Liver (tissue), 8 donors: ENCODE measurements at regions not wholly inside any gene's neighbourhood (a gene's known extent, or its start where the extent isn't known, plus 50 kb on each side); places are given as distances from the start of the nearest gene placed in this dataset.

Experiments used
- DNase-seq: peaks from one replicate; pipeline ENCODE4 v3.0.0-alpha.2; 2017; ENCODE audit warnings: low spot score
- H3K27ac ChIP-seq, 2 donors: one replicate each; pipeline ENCODE4 v1.7.0; 2013; ENCODE audit warnings: inconsistent platforms in 2 of 2, low read length in 2 of 2, control low read depth in 1 of 2, low read depth in 1 of 2, mild to moderate bottlenecking in 1 of 2
- H3K27me3 ChIP-seq, 4 donors: one replicate each; pipeline versions ENCODE4 v1.6.1 to v1.7.0; 2013; ENCODE audit warnings: low read length in 3 of 4, inconsistent platforms in 1 of 4, mild to moderate bottlenecking in 1 of 4, moderate library complexity in 1 of 4; ENCODE audit not compliant: control insufficient read depth in 4 of 4, insufficient read depth in 4 of 4
- H3K36me3 ChIP-seq, 4 donors: one replicate each; pipeline versions ENCODE4 v1.6.1 to v1.7.0; 2013; ENCODE audit warnings: low read length in 3 of 4, mild to moderate bottlenecking in 3 of 4, low read depth in 1 of 4, moderate library complexity in 1 of 4; ENCODE audit not compliant: control insufficient read depth in 4 of 4, insufficient read depth in 3 of 4
- H3K4me1 ChIP-seq, 4 donors: one replicate each; pipeline versions ENCODE4 v1.6.1 to v1.7.0; 2013; ENCODE audit warnings: low read length in 3 of 4, mild to moderate bottlenecking in 3 of 4, moderate library complexity in 1 of 4; ENCODE audit not compliant: control insufficient read depth in 4 of 4, insufficient read depth in 4 of 4
- H3K4me3 ChIP-seq, 3 donors: one replicate each; pipeline versions ENCODE4 v1.6.1 to v1.7.0; 2013; ENCODE audit warnings: low read length in 3 of 3, control low read depth in 1 of 3, low read depth in 1 of 3, mild to moderate bottlenecking in 1 of 3
- H3K9ac ChIP-seq, 2 donors: one replicate each; pipeline ENCODE4 v1.7.0; 2013; ENCODE audit warnings: low read length in 2 of 2, mild to moderate bottlenecking in 2 of 2, moderate library complexity in 2 of 2, control low read depth in 1 of 2, low read depth in 1 of 2
- H3K9me3 ChIP-seq, 4 donors: one replicate each; pipeline versions ENCODE4 v1.6.1 to v1.7.0; 2013; ENCODE audit warnings: low read length in 3 of 4; ENCODE audit not compliant: control insufficient read depth in 4 of 4
- EGR1 ChIP-seq, 2 donors: IDR thresholded peaks; 2 replicates each; pipeline ENCODE4 v1.6.1; 2016 to 2018; ENCODE audit warnings: antibody characterized with exemption in 2 of 2, low read depth in 2 of 2
- FOXA1 ChIP-seq: IDR thresholded peaks from 2 replicates; pipeline ENCODE4 v1.6.1; 2016; ENCODE audit warnings: antibody characterized with exemption
- FOXA2 ChIP-seq: IDR thresholded peaks from 2 replicates; pipeline ENCODE4 v1.6.1; 2016; ENCODE audit warnings: antibody characterized with exemption
- GABPA ChIP-seq, 2 donors: IDR thresholded peaks in 1 of 2; conservative IDR thresholded peaks in 1 of 2; 2 replicates each; pipeline ENCODE4 v1.6.1; 2016; ENCODE audit warnings: antibody characterized with exemption in 2 of 2, mild to moderate bottlenecking in 1 of 2, moderate library complexity in 1 of 2
- HNF4A ChIP-seq, 2 donors: conservative IDR thresholded peaks; 2 replicates each; pipeline ENCODE4 v1.6.1; 2016; ENCODE audit warnings: antibody characterized with exemption in 2 of 2, mild to moderate bottlenecking in 2 of 2
- HNF4G ChIP-seq: IDR thresholded peaks from 2 replicates; pipeline ENCODE4 v1.6.1; 2016; ENCODE audit warnings: antibody characterized with exemption
- JUND ChIP-seq, 2 donors: IDR thresholded peaks; 2 replicates each; pipeline ENCODE4 v1.6.1; 2016; ENCODE audit warnings: antibody characterized with exemption in 2 of 2
- MAX ChIP-seq: IDR thresholded peaks from 2 replicates; pipeline ENCODE4 v1.6.1; 2016; ENCODE audit warnings: antibody characterized with exemption
- NR2F2 ChIP-seq: IDR thresholded peaks from 2 replicates; pipeline ENCODE4 v1.6.1; 2016; ENCODE audit warnings: antibody characterized with exemption
- RAD21 ChIP-seq, 2 donors: IDR thresholded peaks; 2 replicates each; pipeline ENCODE4 v1.6.1; 2016; ENCODE audit warnings: antibody characterized with exemption in 2 of 2, mild to moderate bottlenecking in 2 of 2
- RXRA ChIP-seq, 2 donors: IDR thresholded peaks; 2 replicates each; pipeline ENCODE4 v1.6.1; 2017 to 2018; ENCODE audit warnings: antibody characterized with exemption in 2 of 2, mild to moderate bottlenecking in 1 of 2
- SP1 ChIP-seq: IDR thresholded peaks from 2 replicates; pipeline ENCODE4 v1.6.1; 2018; ENCODE audit warnings: antibody characterized with exemption, mild to moderate bottlenecking
- TAF1 ChIP-seq: conservative IDR thresholded peaks from 2 replicates; pipeline ENCODE4 v1.6.1; 2016; ENCODE audit warnings: antibody characterized with exemption, mild to moderate bottlenecking
- YY1 ChIP-seq: IDR thresholded peaks from 2 replicates; pipeline ENCODE4 v1.6.1; 2016; ENCODE audit warnings: antibody characterized with exemption, mild to moderate bottlenecking
- WGBS: extraction: QIAGEN DNeasy Blood & Tissue Kit; methylation state at CpG from one replicate; pipeline ENCODE4 v1.1.7; 2013; 5-methylcytosine and 5-hydroxymethylcytosine counted together
- TF ChIP-seq, protein P1 (sequence below): fragments of 150-350 bp; IDR thresholded peaks from 2 replicates; pipeline ENCODE4 v1.5.1; 2017; ENCODE audit warnings: improper control_type of control experiment, low read depth, low read length; ENCODE audit not compliant: missing input control
- TF ChIP-seq, protein P2 (sequence below): IDR thresholded peaks from 2 replicates; pipeline ENCODE4 v1.6.1; 2016; ENCODE audit warnings: antibody characterized with exemption, mild to moderate bottlenecking
- TF ChIP-seq, protein P3 (sequence below): IDR thresholded peaks from 2 replicates; pipeline ENCODE4 v1.6.1; 2016; ENCODE audit warnings: antibody characterized with exemption
- donor health status: healthy.
- donor health status: healthy.
- donor health status: healthy.
- donor health status: healthy.
- donor health status: healthy.

- DNase-seq: no peak
- Histone ChIP-seq H3K9ac (no peak overlapping the region), H3K27ac (no peak overlapping the region), H3K4me1 (no peaks in the 10 kb centered on the region), H3K9me3 (no peaks in the 10 kb centered on the region), H3K27me3 (peaks cover 0 to 12% (median 0%) of the 10 kb centered on the region in 4 donors), H3K36me3 (no peaks in the 10 kb centered on the region), H3K4me3 (no peak overlapping the region)
- TF ChIP-seq, protein P1, sequence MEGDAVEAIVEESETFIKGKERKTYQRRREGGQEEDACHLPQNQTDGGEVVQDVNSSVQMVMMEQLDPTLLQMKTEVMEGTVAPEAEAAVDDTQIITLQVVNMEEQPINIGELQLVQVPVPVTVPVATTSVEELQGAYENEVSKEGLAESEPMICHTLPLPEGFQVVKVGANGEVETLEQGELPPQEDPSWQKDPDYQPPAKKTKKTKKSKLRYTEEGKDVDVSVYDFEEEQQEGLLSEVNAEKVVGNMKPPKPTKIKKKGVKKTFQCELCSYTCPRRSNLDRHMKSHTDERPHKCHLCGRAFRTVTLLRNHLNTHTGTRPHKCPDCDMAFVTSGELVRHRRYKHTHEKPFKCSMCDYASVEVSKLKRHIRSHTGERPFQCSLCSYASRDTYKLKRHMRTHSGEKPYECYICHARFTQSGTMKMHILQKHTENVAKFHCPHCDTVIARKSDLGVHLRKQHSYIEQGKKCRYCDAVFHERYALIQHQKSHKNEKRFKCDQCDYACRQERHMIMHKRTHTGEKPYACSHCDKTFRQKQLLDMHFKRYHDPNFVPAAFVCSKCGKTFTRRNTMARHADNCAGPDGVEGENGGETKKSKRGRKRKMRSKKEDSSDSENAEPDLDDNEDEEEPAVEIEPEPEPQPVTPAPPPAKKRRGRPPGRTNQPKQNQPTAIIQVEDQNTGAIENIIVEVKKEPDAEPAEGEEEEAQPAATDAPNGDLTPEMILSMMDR: no peak
- WGBS: 57% methylated on average over 5 of the region's 5 CpGs
Measured at GRCh38 chr13:31073859-31074718, 87.6 kb downstream of the HSPH1 start.

GRCh38 chr13:31072041-31072440 lies 89.7 kb downstream of the HSPH1 start:
- H3K4me1 ChIP-seq: no peaks in the 10 kb centered on the region
- peaks cover 0 to 9% (median 0%) of the 10 kb centered on the region in 4 donors for H3K27me3 ChIP-seq
- no peaks in the 10 kb centered on the region for H3K9me3 ChIP-seq
- 90% methylated on average over 3 of the region's 3 CpGs for WGBS
- TF ChIP-seq NR2F2: no peak
- TF ChIP-seq FOXA2: no peak
- TF ChIP-seq YY1: no peak
- no peak for TF ChIP-seq EGR1 (IDR thresholded peaks at IDR 0.05; ENCODE audit: low read depth in 2 of 2)
- no peak for TF ChIP-seq RAD21 (IDR thresholded peaks at IDR 0.05)
- no peak for TF ChIP-seq HNF4A (conservative IDR thresholded peaks at IDR 0.05)
- TF ChIP-seq MAX: no peak
- TF ChIP-seq, protein P1: no peak
- no peak for TF ChIP-seq SP1
- no peak for TF ChIP-seq HNF4G
- no peak for TF ChIP-seq TAF1
- TF ChIP-seq, protein P2, sequence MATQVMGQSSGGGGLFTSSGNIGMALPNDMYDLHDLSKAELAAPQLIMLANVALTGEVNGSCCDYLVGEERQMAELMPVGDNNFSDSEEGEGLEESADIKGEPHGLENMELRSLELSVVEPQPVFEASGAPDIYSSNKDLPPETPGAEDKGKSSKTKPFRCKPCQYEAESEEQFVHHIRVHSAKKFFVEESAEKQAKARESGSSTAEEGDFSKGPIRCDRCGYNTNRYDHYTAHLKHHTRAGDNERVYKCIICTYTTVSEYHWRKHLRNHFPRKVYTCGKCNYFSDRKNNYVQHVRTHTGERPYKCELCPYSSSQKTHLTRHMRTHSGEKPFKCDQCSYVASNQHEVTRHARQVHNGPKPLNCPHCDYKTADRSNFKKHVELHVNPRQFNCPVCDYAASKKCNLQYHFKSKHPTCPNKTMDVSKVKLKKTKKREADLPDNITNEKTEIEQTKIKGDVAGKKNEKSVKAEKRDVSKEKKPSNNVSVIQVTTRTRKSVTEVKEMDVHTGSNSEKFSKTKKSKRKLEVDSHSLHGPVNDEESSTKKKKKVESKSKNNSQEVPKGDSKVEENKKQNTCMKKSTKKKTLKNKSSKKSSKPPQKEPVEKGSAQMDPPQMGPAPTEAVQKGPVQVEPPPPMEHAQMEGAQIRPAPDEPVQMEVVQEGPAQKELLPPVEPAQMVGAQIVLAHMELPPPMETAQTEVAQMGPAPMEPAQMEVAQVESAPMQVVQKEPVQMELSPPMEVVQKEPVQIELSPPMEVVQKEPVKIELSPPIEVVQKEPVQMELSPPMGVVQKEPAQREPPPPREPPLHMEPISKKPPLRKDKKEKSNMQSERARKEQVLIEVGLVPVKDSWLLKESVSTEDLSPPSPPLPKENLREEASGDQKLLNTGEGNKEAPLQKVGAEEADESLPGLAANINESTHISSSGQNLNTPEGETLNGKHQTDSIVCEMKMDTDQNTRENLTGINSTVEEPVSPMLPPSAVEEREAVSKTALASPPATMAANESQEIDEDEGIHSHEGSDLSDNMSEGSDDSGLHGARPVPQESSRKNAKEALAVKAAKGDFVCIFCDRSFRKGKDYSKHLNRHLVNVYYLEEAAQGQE: no peak
- no peak for TF ChIP-seq RXRA (IDR thresholded peaks at IDR 0.05)
- TF ChIP-seq FOXA1: no peak
- no peak for TF ChIP-seq GABPA (IDR thresholded peaks at IDR 0.05 in 1 of 2, conservative IDR thresholded peaks at IDR 0.05 in 1 of 2)
- no peak for TF ChIP-seq JUND (IDR thresholded peaks at IDR 0.05)
- TF ChIP-seq, protein P3, sequence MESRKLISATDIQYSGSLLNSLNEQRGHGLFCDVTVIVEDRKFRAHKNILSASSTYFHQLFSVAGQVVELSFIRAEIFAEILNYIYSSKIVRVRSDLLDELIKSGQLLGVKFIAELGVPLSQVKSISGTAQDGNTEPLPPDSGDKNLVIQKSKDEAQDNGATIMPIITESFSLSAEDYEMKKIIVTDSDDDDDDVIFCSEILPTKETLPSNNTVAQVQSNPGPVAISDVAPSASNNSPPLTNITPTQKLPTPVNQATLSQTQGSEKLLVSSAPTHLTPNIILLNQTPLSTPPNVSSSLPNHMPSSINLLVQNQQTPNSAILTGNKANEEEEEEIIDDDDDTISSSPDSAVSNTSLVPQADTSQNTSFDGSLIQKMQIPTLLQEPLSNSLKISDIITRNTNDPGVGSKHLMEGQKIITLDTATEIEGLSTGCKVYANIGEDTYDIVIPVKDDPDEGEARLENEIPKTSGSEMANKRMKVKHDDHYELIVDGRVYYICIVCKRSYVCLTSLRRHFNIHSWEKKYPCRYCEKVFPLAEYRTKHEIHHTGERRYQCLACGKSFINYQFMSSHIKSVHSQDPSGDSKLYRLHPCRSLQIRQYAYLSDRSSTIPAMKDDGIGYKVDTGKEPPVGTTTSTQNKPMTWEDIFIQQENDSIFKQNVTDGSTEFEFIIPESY: no peak
- no peak overlapping the region for H3K27ac ChIP-seq
- H3K9ac ChIP-seq: no peak overlapping the region
- DNase-seq: no peak
- no peak overlapping the region for H3K4me3 ChIP-seq
- H3K36me3 ChIP-seq: no peaks in the 10 kb centered on the region
